HCT116 (cell line): ENCODE measurements at regions not wholly inside any gene's neighbourhood (a gene's known extent, or its start where the extent isn't known, plus 50 kb on each side); places are given as distances from the start of the nearest gene placed in this dataset.
"Not testable (repeated sequence)": the region's sequence is repeated elsewhere in the genome, so short reads cannot be mapped to it uniquely, and the experiment has no call there.

Source experiments
- ATAC-seq: fragments of 200-7000 bp; cut with Tn5 transposase; 2 replicates; pipeline ENCODE4 v1.9.1; 2020; ENCODE audit warnings: mild to moderate bottlenecking, moderate library complexity
- BruUV-seq: library from RNA; stranded (reverse); fragments of 400-500 nt; replicated peaks from 2 replicates; lab custom pipeline; 2021; lab: Mats Ljungman, UMichigan
- CTCF ChIA-PET: fragments of 300-600 bp; sonication (Branson Sonifier 250); formaldehyde crosslinking; loops from one replicate; lab custom pipeline; 2021; ENCODE audit warnings: antibody characterized with exemption; lab: Charles Lee
- POLR2A ChIA-PET: fragments of 300-600, 350-600 bp; sonication (Branson Sonifier 250); formaldehyde crosslinking; loops from one replicate; lab custom pipeline; 2021; ENCODE audit warnings: antibody characterized with exemption; lab: Charles Lee
- RAD21 ChIA-PET, 2 experiments: fragments of 300-600 bp; sonication (Branson Sonifier 250); formaldehyde crosslinking; loops; one replicate each; lab custom pipeline; 2023; ENCODE audit warnings: low total read pairs in 2 of 2; ENCODE audit not compliant: uncharacterized antibody in 2 of 2, unreplicated experiment in 2 of 2, low non-redundant PET in 1 of 2; lab: Charles Lee
- DNase-seq: peaks from one replicate; pipeline ENCODE4 v3.0.0-alpha.2; 2010; ENCODE audit warnings: low read depth, low spot score
- H2AFZ ChIP-seq: fragments of 200-600 bp; shearing (Covaris generic), sonication (generic); 2 replicates; pipeline ENCODE4 v1.6.1; 2017; ENCODE audit warnings: low read depth, mixed run types, mixed read lengths, antibody characterized with exemption, low read length; ENCODE audit not compliant: poor library complexity, severe bottlenecking
- H3K27ac ChIP-seq: 2 replicates; pipeline ENCODE4 v1.5.1; 2012; ENCODE audit warnings: low read depth, low read length
- H3K27me3 ChIP-seq: fragments of 200-600 bp; sonication (generic); 2 replicates; pipeline ENCODE4 v1.6.1; 2016; ENCODE audit warnings: mixed run types, low read length, mixed read lengths; ENCODE audit not compliant: insufficient read depth
- H3K36me3 ChIP-seq, 2 experiments: fragments of 200-500 bp in 1 of 2; fragments of 200-600 bp in 1 of 2; sonication (Bioruptor generic) in 1 of 2; sonication (generic) in 1 of 2; 2 replicates each; pipeline versions ENCODE4 v1.5.1 to v1.6.1; 2014 to 2016; ENCODE audit warnings: low read length in 2 of 2, inconsistent platforms in 1 of 2, mixed read lengths in 1 of 2, mixed run types in 1 of 2; ENCODE audit not compliant: insufficient read depth in 2 of 2, control insufficient read depth in 1 of 2
- H3K4me1 ChIP-seq, 2 experiments: fragments of 200-600 bp in 1 of 2; sonication (generic) in 1 of 2; 2 replicates each; pipeline versions ENCODE4 v1.5.1 to v1.6.1; 2012 to 2017; ENCODE audit warnings: low read length in 2 of 2, inconsistent platforms in 1 of 2, mild to moderate bottlenecking in 1 of 2, mixed read lengths in 1 of 2, mixed run types in 1 of 2, moderate library complexity in 1 of 2; ENCODE audit not compliant: insufficient read depth in 2 of 2, control insufficient read depth in 1 of 2
- H3K4me2 ChIP-seq: fragments of 200-600 bp; sonication (generic); 2 replicates; pipeline ENCODE4 v1.6.1; 2017; ENCODE audit warnings: mixed run types, low read length, mixed read lengths
- H3K4me3 ChIP-seq, 2 experiments: fragments of 200-600 bp in 1 of 2; sonication (generic) in 1 of 2; replicated peaks in 1 of 2; 2 replicates each; pipeline ENCODE4 v1.5.1; 2011 to 2016; ENCODE audit warnings: low read length in 2 of 2, control low read depth in 1 of 2, low read depth in 1 of 2, mild to moderate bottlenecking in 1 of 2, mixed read lengths in 1 of 2, mixed run types in 1 of 2
- H3K79me2 ChIP-seq: fragments of 200-600 bp; sonication (generic); 2 replicates; pipeline ENCODE4 v1.6.1; 2017; ENCODE audit warnings: mild to moderate bottlenecking, mixed run types, low read length, moderate library complexity, mixed read lengths; ENCODE audit not compliant: insufficient read depth
- H3K9ac ChIP-seq: fragments of 200-600 bp; sonication (generic); 2 replicates; pipeline ENCODE4 v1.6.1; 2016; ENCODE audit warnings: low read length, mixed read lengths
- H3K9me2 ChIP-seq: fragments of 200-600 bp; sonication (generic), shearing (Covaris generic); 2 replicates; pipeline ENCODE4 v1.6.1; 2017; ENCODE audit warnings: mixed run types, mild to moderate bottlenecking, moderate library complexity; ENCODE audit not compliant: insufficient read depth
- H3K9me3 ChIP-seq, 2 experiments: fragments of 200-500 bp in 1 of 2; fragments of 200-600 bp in 1 of 2; sonication (Bioruptor generic) in 1 of 2; sonication (generic) in 1 of 2; 2 replicates each; pipeline ENCODE4 v1.6.1; 2014 to 2017; ENCODE audit warnings: low read length in 2 of 2, mixed read lengths in 2 of 2, inconsistent platforms in 1 of 2, low read depth in 1 of 2, mild to moderate bottlenecking in 1 of 2, mixed run types in 1 of 2, moderate library complexity in 1 of 2; ENCODE audit not compliant: control insufficient read depth in 1 of 2, insufficient read depth in 1 of 2
- H4K20me1 ChIP-seq: fragments of 200-600 bp; sonication (generic), shearing (Covaris generic); 2 replicates; pipeline ENCODE4 v1.6.1; 2017; ENCODE audit warnings: mixed run types, mild to moderate bottlenecking, moderate library complexity; ENCODE audit not compliant: insufficient read depth
- CBX3 ChIP-seq: IDR thresholded peaks from 2 replicates; pipeline ENCODE4 v1.6.1; 2012; ENCODE audit warnings: low read depth
- CEBPB ChIP-seq: IDR thresholded peaks from 2 replicates; pipeline ENCODE4 v1.6.1; 2012; ENCODE audit warnings: low read depth
- CTCF ChIP-seq, 3 experiments: fragments of 200-600 bp in 1 of 3; sonication (generic) in 1 of 3; IDR thresholded peaks in 2 of 3; conservative IDR thresholded peaks in 1 of 3; 2 replicates each; pipeline ENCODE4 v1.5.1; 2012 to 2017; ENCODE audit warnings: low read depth in 2 of 3, low read length in 2 of 3, antibody characterized with exemption in 1 of 3, borderline replicate concordance in 1 of 3, control low read depth in 1 of 3, mild to moderate bottlenecking in 1 of 3, mixed read lengths in 1 of 3, mixed run types in 1 of 3, moderate library complexity in 1 of 3; ENCODE audit not compliant: insufficient read depth in 1 of 3
- EGR1 ChIP-seq: IDR thresholded peaks from 2 replicates; pipeline ENCODE4 v1.6.1; 2012; ENCODE audit warnings: low read depth
- ELF1 ChIP-seq: IDR thresholded peaks from 2 replicates; pipeline ENCODE4 v1.6.1; 2012; ENCODE audit warnings: low read depth, borderline replicate concordance
- EZH2 ChIP-seq: fragments of 200-600 bp; sonication (generic); IDR thresholded peaks from 2 replicates; pipeline ENCODE4 v1.6.1; 2017; ENCODE audit warnings: antibody characterized with exemption, mixed run types
- EZH2phosphoT487 ChIP-seq: fragments of 200-600 bp; IDR thresholded peaks from 2 replicates; pipeline ENCODE4 v1.6.1; 2018; ENCODE audit warnings: antibody characterized with exemption, borderline replicate concordance
- FOSL1 ChIP-seq: IDR thresholded peaks from 2 replicates; pipeline ENCODE4 v1.6.1; 2012; ENCODE audit warnings: low read depth
- JUND ChIP-seq: IDR thresholded peaks from 2 replicates; pipeline ENCODE4 v1.6.1; 2012
- MAX ChIP-seq: IDR thresholded peaks from 2 replicates; pipeline ENCODE4 v1.6.1; 2012
- POLR2A ChIP-seq: IDR thresholded peaks from 2 replicates; pipeline ENCODE4 v1.7.0; 2011; ENCODE audit warnings: borderline replicate concordance; ENCODE audit not compliant: insufficient read depth, insufficient read length; ENCODE audit errors: extremely low read depth
- POLR2AphosphoS5 ChIP-seq: IDR thresholded peaks from 2 replicates; pipeline ENCODE4 v1.6.1; 2011; ENCODE audit warnings: mild to moderate bottlenecking, low read depth, low read length, moderate library complexity
- REST ChIP-seq: IDR thresholded peaks from 2 replicates; pipeline ENCODE4 v1.6.1; 2012; ENCODE audit warnings: low read depth
- SIN3A ChIP-seq: IDR thresholded peaks from 2 replicates; pipeline ENCODE4 v1.6.1; 2012; ENCODE audit warnings: low read depth
- SP1 ChIP-seq: IDR thresholded peaks from 2 replicates; pipeline ENCODE4 v1.6.1; 2012; ENCODE audit warnings: low read depth
- SRF ChIP-seq: IDR thresholded peaks from 2 replicates; pipeline ENCODE4 v1.6.1; 2012; ENCODE audit warnings: low read depth
- YY1 ChIP-seq: IDR thresholded peaks from 2 replicates; pipeline ENCODE4 v1.6.1; 2011; ENCODE audit warnings: low read length, low read depth, moderate library complexity, mild to moderate bottlenecking; ENCODE audit not compliant: insufficient replicate concordance; ENCODE audit errors: extremely low read depth
- ZFX ChIP-seq: fragments of 450-650 bp; IDR thresholded peaks from 2 replicates; pipeline ENCODE4 v1.6.1; 2017
- ZNF274 ChIP-seq: fragments of 200-500 bp; sonication (Bioruptor generic); IDR thresholded peaks from 2 replicates; pipeline ENCODE4 v1.6.1; 2014; ENCODE audit warnings: mild to moderate bottlenecking, low read depth, low read length, inconsistent platforms
- intact Hi-C: fragments of 100-400 bp; cut with micrococcal nuclease; formaldehyde crosslinking; loops from 2 replicates; pipeline ENCODE4 v1.10.0; 2022

GRCh38 chr3:5774337-5774736 is 586.8 kb downstream of the EDEM1 start:
- TF ChIP-seq MAX (no peak), EGR1 (no peak), EZH2phosphoT487 (no peak), CBX3 (no peak), SRF (no peak), FOSL1 (no peak), ELF1 (no peak), CEBPB (no peak), SP1 (no peak), ZNF274 (no peak), EZH2 (no peak), ZFX (no peak), JUND (no peak), POLR2A (no peak), REST (no peak), SIN3A (no peak), YY1 (no peak), CTCF (IDR thresholded peaks at IDR 0.05 in 2 of 3, conservative IDR thresholded peaks at IDR 0.05 in 1 of 3; ENCODE audit: borderline replicate concordance in 1 of 3, insufficient read depth in 1 of 3, low read depth in 2 of 3, low read length in 2 of 3) (no peak), POLR2AphosphoS5 (no peak)
- Histone ChIP-seq H3K4me1 (no peaks in the 10 kb centered on the region), H3K9me3 (no peaks in the 10 kb centered on the region), H3K36me3 (no peaks in the 10 kb centered on the region), H3K4me3 (no peak overlapping the region), H3K9me2 (no peaks in the 10 kb centered on the region), H3K4me2 (no peak overlapping the region), H3K79me2 (no peaks in the 10 kb centered on the region), H3K27ac (no peak overlapping the region), H3K27me3 (no peaks in the 10 kb centered on the region), H4K20me1 (no peaks in the 10 kb centered on the region), H2AFZ (no peak overlapping the region), H3K9ac (no peak overlapping the region)
- ChIA-PET RAD21 (no interaction called here), POLR2A (no interaction called here), CTCF (no interaction called here)
- no peak for ATAC-seq
- no peak for DNase-seq
- intact Hi-C loops, result no loop called here
- no TSS peak for BruUV-seq

- POLR2A ChIA-PET, result not testable (repeated sequence)
Observed at GRCh38 chr3:5775100-5775499, 587.6 kb downstream of the EDEM1 start.

More at GRCh38 chr3:5775100-5775499, 587.6 kb downstream of the EDEM1 start:
- H3K79me2 ChIP-seq, H3K36me3 ChIP-seq, H3K9ac ChIP-seq, H3K27me3 ChIP-seq, H3K4me2 ChIP-seq, DNase-seq, H4K20me1 ChIP-seq, H3K9me2 ChIP-seq, H3K4me3 ChIP-seq, CTCF ChIA-PET, intact Hi-C loops, H3K9me3 ChIP-seq, H2AFZ ChIP-seq, BruUV-seq, ATAC-seq, RAD21 ChIA-PET, H3K27ac ChIP-seq, H3K4me1 ChIP-seq: not testable (repeated sequence)
